ENCODE measurements at regions not wholly inside any gene's neighbourhood (a gene's known extent, or its start where the extent isn't known, plus 50 kb on each side); places are given as distances from the start of the nearest gene placed in this dataset.
A peak's percentile ranks its signal among the peaks of the same experiment; 100 is the strongest.
"Not testable (repeated sequence)": the region's sequence is repeated elsewhere in the genome, so short reads cannot be mapped to it uniquely, and the experiment has no call there.

DNA sequence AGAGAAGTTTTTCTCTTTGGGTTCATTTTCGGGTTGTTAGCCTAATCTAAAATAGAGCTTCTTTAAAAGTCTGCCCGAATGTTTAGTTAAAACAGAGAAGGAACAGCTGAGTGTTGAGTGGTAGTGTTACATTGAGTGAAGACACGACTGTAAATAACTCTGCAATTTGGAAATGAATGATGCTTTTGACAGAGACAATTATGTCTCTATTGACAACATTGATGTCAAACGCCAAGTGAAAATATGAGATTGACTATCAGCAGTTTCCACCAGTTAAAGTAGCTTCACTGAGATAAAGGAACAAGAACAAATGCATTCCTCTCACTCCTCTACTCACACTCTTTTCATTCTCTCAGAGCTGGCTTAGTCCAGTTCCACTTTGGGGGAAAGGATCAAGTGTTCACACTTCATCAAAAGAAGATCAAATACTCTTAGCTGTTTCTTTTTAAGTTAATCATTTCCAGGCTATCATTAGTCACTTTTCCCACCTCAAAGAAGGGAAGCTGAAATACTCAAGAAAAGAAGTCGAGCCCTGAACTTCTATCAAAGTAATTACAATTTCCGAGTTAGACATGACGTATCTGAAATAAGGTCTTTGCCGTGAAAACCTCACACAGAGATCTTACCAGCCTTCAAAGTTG lies 399.1 kb upstream of the DPH6 start:
- peaks cover 10% of the 10 kb centered on the region for H3K27me3 Mint-ChIP-seq
- no peaks in the 10 kb centered on the region for H3K4me1 Mint-ChIP-seq
- no peak overlapping the region for H3K27ac Mint-ChIP-seq
- no peaks in the 10 kb centered on the region for H3K36me3 Mint-ChIP-seq
- H3K9me3 Mint-ChIP-seq, result peaks cover 10% of the 10 kb centered on the region
- ATAC-seq, result no peak
- no peak overlapping the region for H3K4me3 Mint-ChIP-seq

GRCh38 chr15:35953424-35953823 lies 407.5 kb upstream of the DPH6 start:
- H3K9me3 Mint-ChIP-seq, result peaks cover 3% of the 10 kb centered on the region
- H3K4me3 Mint-ChIP-seq, result no peak overlapping the region
- H3K27me3 Mint-ChIP-seq, result no peaks in the 10 kb centered on the region
- H3K36me3 Mint-ChIP-seq, result no peaks in the 10 kb centered on the region
- ATAC-seq, result no peak
- no peak overlapping the region for H3K27ac Mint-ChIP-seq
- H3K4me1 Mint-ChIP-seq, result no peaks in the 10 kb centered on the region

DNA sequence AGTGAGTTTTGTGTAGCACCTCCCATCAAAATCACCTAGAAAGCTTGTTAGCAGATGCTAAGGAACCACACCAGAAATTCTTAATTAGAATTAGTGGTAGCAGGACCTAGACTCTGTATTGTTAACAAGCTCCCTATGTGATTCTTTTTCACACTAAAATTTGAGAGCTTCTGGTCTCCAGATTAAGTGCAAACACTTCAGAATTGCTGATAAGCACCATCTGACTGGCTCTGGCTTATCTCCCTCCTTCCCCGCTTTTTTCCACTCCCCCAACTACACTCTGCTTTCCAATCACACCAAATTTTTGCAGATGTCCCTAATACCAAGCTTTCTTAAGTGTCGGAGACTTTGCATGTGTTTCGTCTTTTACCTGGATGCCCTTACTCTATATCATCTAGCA lies 410.1 kb upstream of the DPH6 start:
- Mint-ChIP-seq H3K4me1 (no peaks in the 10 kb centered on the region), H3K27me3 (no peaks in the 10 kb centered on the region), H3K27ac (no peak overlapping the region), H3K4me3 (no peak overlapping the region), H3K9me3 (no peaks in the 10 kb centered on the region), H3K36me3 (no peaks in the 10 kb centered on the region)
- ATAC-seq, result no peak

DNA sequence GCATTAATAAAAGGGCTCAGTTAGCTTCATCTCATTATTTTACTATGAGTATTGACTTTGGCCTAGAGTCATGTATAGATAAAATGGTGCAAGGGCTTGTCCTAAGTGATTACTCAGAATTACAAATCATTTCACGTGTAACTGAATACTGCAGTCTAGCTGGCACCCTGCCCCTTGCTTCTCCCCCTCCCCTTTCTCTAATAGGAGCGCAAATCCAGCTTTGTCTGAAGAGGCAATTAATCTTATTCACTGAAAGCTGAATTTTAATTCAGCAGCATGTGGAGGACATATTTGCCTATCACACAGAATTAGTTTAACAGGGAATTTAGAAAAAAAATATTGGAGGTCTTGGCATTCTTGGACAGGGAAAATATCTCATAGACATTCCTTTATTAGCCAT lies 412.1 kb upstream of the DPH6 start:
- Mint-ChIP-seq H3K4me3 (no peak overlapping the region), H3K9me3 (peaks cover 2% of the 10 kb centered on the region), H3K4me1 (no peaks in the 10 kb centered on the region), H3K27me3 (no peaks in the 10 kb centered on the region), H3K36me3 (no peaks in the 10 kb centered on the region), H3K27ac (no peak overlapping the region)
- no peak for ATAC-seq

GRCh38 chr15:35958975-35959374 lies 413.0 kb upstream of the DPH6 start:
- Mint-ChIP-seq H3K27ac (no peak overlapping the region), H3K36me3 (no peaks in the 10 kb centered on the region), H3K27me3 (no peaks in the 10 kb centered on the region), H3K4me3 (no peak overlapping the region), H3K9me3 (peaks cover 2% of the 10 kb centered on the region), H3K4me1 (no peaks in the 10 kb centered on the region)
- ATAC-seq, result no peak

DNA sequence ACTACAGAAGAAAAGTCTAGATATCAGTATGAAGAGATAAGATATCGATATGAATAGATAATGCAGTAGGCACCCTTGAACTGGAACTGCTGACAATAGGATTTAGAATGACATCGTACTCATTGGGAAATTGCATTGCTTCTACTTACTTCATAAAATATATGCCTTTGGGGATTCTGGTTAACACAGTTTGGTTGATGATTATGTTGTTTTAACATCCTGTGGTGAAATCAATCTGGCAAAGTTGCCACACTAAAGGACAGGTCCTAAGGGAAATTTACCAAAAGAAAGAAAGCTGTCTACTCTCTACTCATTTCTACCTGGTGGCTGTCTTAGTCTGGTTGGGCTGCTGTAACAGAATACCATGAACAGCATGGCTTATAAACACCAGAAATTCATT lies 417.4 kb upstream of the DPH6 start:
- ATAC-seq, result no peak
- Mint-ChIP-seq H3K4me3 (no peak overlapping the region), H3K36me3 (no peaks in the 10 kb centered on the region), H3K9me3 (peaks cover 2% of the 10 kb centered on the region), H3K4me1 (no peaks in the 10 kb centered on the region), H3K27ac (no peak overlapping the region), H3K27me3 (no peaks in the 10 kb centered on the region)

GRCh38 chr15:35966781-35967180 lies 420.8 kb upstream of the DPH6 start:
- Mint-ChIP-seq H3K36me3 (no peaks in the 10 kb centered on the region), H3K4me3 (no peak overlapping the region), H3K9me3 (peaks cover 2% of the 10 kb centered on the region), H3K27ac (no peak overlapping the region), H3K4me1 (no peaks in the 10 kb centered on the region), H3K27me3 (no peaks in the 10 kb centered on the region)
- no peak for ATAC-seq

DNA sequence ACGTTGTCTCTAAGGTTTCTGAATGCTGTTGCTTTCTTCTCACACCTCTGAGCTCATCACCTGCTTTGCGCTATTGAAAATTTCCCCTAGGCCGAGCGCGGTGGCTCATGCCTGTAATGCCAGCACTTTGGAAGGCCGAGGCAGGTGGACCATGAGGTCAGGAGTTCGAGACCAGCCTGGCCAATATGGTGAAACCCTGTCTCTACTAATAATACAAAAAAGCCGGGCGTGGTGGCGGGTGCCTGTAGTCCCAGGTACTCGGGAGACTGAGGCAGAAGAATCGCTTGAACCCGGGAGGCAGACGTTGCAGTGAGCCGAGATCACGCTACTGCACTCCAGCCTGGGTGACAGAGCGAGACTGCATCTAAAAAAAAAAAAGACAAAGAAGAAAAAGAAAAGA lies 422.0 kb upstream of the DPH6 start:
- H3K27ac Mint-ChIP-seq, H3K36me3 Mint-ChIP-seq, H3K27me3 Mint-ChIP-seq, H3K4me1 Mint-ChIP-seq, ATAC-seq, H3K4me3 Mint-ChIP-seq, H3K9me3 Mint-ChIP-seq: not testable (repeated sequence)

GRCh38 chr15:35973029-35973428 lies 427.1 kb upstream of the DPH6 start:
- Mint-ChIP-seq H3K27ac (no peak overlapping the region), H3K36me3 (no peaks in the 10 kb centered on the region), H3K27me3 (no peaks in the 10 kb centered on the region), H3K4me1 (no peaks in the 10 kb centered on the region), H3K9me3 (no peaks in the 10 kb centered on the region), H3K4me3 (no peak overlapping the region)
- no peak for ATAC-seq

DNA sequence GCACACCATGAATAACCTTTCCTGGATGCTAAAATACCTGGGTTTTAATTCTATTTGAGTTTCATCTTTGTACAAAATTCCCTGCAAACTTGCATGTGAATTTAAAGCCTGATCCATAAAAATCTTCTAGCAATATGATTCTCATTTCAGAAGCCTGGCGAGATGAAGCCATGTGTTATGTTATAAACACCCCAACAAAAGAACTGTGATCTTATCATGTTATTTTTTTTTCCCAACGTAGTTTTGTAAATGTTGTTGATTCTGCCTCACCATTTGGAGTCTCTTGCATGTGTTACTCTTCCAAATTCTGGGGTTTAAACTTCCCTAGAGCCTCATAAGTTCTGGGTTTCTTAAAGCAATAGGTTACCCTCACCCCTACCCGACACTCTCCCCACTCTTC lies 428.1 kb upstream of the DPH6 start:
- Mint-ChIP-seq H3K36me3 (no peaks in the 10 kb centered on the region), H3K4me3 (no peak overlapping the region), H3K4me1 (no peaks in the 10 kb centered on the region), H3K27ac (no peak overlapping the region), H3K27me3 (no peaks in the 10 kb centered on the region), H3K9me3 (no peaks in the 10 kb centered on the region)
- ATAC-seq, result no peak

- Mint-ChIP-seq H3K9me3 (no peaks in the 10 kb centered on the region), H3K27me3 (no peaks in the 10 kb centered on the region), H3K4me3 (no peak overlapping the region), H3K27ac (no peak overlapping the region), H3K4me1 (no peaks in the 10 kb centered on the region), H3K36me3 (no peaks in the 10 kb centered on the region)
- ATAC-seq, result no peak
Observed at GRCh38 chr15:35975941-35976340, 430.0 kb upstream of the DPH6 start.

GRCh38 chr15:35979608-35980007 lies 433.6 kb upstream of the DPH6 start:
- ATAC-seq, result no peak
- no peaks in the 10 kb centered on the region for H3K27me3 Mint-ChIP-seq
- no peaks in the 10 kb centered on the region for H3K9me3 Mint-ChIP-seq
- no peaks in the 10 kb centered on the region for H3K4me1 Mint-ChIP-seq
- H3K27ac Mint-ChIP-seq, result no peak overlapping the region
- H3K36me3 Mint-ChIP-seq, result no peaks in the 10 kb centered on the region
- no peak overlapping the region for H3K4me3 Mint-ChIP-seq

GRCh38 chr15:35980719-35981118 lies 434.8 kb upstream of the DPH6 start:
- no peak for ATAC-seq
- no peaks in the 10 kb centered on the region for H3K27me3 Mint-ChIP-seq
- no peaks in the 10 kb centered on the region for H3K9me3 Mint-ChIP-seq
- no peak overlapping the region for H3K4me3 Mint-ChIP-seq
- no peak overlapping the region for H3K27ac Mint-ChIP-seq
- no peaks in the 10 kb centered on the region for H3K36me3 Mint-ChIP-seq
- no peaks in the 10 kb centered on the region for H3K4me1 Mint-ChIP-seq

DNA sequence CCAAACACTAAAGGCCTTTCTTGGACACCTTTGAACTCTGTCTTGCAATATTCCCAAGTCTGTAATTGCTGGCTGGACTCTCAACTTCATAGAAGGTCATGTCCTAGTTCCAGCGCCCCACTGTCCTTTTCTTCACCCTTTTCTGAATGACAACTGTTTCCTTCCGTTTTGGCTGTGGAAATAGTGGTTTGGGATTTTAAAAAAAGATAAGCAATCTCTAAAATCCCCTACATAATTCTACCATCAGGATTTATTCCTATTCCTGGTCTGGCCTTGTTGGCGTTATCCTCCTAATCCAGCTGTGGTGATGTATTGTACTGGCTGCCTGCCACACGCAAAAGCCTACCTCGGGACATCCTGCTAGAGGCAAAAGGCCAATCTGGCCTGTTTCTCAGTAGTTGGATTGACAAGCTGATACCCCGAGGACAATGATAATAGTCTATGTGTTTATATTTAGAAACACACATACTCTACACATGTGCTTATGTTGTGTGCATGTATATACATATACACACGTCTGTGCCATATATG lies 440.3 kb upstream of the DPH6 start:
- H3K36me3 Mint-ChIP-seq, result no peaks in the 10 kb centered on the region
- H3K27ac Mint-ChIP-seq, result no peak overlapping the region
- no peaks in the 10 kb centered on the region for H3K9me3 Mint-ChIP-seq
- H3K27me3 Mint-ChIP-seq, result no peaks in the 10 kb centered on the region
- H3K4me1 Mint-ChIP-seq, result no peaks in the 10 kb centered on the region
- no peak overlapping the region for H3K4me3 Mint-ChIP-seq
- peak; percentile 41 for ATAC-seq

DNA sequence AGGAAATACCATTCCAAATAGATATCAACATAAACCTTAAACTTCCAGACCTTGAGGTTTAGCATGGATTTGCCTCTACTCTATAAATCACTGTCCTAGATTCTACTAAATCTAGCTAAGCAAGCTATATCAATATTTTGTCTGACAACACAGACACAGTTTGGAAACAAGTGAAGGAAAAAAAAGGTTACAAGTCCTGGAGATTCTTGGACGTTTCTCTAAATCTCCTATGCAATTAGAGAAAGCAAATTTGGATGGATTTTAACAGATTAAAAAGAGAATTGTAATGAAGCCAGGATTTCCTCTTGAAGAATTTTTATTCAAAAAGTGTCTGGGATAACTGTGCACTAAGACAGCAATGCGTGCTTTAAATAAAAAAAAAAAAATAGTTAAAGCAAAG lies 441.1 kb upstream of the DPH6 start:
- Mint-ChIP-seq H3K4me1 (no peaks in the 10 kb centered on the region), H3K36me3 (no peaks in the 10 kb centered on the region), H3K27ac (no peak overlapping the region), H3K4me3 (no peak overlapping the region), H3K27me3 (no peaks in the 10 kb centered on the region), H3K9me3 (no peaks in the 10 kb centered on the region)
- no peak for ATAC-seq

DNA sequence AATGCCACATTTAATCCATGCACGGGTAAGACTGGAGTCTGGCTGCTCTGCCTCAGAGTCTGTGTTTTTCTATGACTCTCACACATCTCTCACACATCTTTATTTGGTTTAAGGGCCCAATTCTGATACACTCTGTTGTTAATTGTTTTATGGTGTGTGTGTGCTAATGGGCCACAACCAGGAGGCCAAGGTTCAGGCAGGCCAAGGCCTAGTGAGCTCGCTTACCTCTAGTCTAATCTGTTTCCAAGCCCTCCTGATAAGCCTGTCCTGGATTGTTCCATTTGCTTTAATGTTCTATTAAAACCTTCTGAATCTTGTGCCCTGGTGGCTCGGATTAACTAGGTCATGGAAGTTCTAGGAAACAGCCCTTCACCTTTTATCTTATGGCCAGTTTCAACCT lies 445.4 kb upstream of the DPH6 start:
- Mint-ChIP-seq H3K27ac (no peak overlapping the region), H3K36me3 (no peaks in the 10 kb centered on the region), H3K4me1 (no peaks in the 10 kb centered on the region), H3K9me3 (peaks cover 3% of the 10 kb centered on the region), H3K27me3 (no peaks in the 10 kb centered on the region), H3K4me3 (no peak overlapping the region)
- no peak for ATAC-seq

DNA sequence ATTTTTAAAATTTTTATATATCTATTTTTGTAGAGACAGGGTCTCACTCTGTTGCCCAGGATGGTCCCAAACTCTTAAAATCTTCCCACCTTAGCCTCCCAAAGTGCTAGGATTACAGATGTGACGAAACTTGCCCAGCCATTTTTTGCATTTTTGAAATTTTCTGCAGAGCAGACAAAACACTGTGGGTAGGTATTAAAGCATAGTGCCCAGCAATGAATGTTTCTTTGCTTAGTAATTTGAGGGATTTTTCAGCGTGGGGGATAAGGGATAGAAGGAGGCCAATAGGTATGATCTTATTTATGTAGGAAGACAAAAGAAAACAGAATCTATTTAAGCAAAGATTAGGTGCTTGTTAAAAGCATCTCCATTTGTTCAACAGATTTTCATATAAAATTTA lies 446.8 kb upstream of the DPH6 start:
- H3K9me3 Mint-ChIP-seq, result peaks cover 3% of the 10 kb centered on the region
- no peak for ATAC-seq
- H3K4me1 Mint-ChIP-seq, result no peaks in the 10 kb centered on the region
- H3K4me3 Mint-ChIP-seq, result no peak overlapping the region
- H3K36me3 Mint-ChIP-seq, result no peaks in the 10 kb centered on the region
- no peak overlapping the region for H3K27ac Mint-ChIP-seq
- no peaks in the 10 kb centered on the region for H3K27me3 Mint-ChIP-seq
